HS-5 (cell line): ENCODE measurements at regions not wholly inside any gene's neighbourhood (a gene's known extent, or its start where the extent isn't known, plus 50 kb on each side); places are given as distances from the start of the nearest gene placed in this dataset.

Experiments used
- DNase-seq: peaks from one replicate; pipeline ENCODE4 v3.0.0-alpha.2; 2012; ENCODE audit warnings: low read depth

DNA sequence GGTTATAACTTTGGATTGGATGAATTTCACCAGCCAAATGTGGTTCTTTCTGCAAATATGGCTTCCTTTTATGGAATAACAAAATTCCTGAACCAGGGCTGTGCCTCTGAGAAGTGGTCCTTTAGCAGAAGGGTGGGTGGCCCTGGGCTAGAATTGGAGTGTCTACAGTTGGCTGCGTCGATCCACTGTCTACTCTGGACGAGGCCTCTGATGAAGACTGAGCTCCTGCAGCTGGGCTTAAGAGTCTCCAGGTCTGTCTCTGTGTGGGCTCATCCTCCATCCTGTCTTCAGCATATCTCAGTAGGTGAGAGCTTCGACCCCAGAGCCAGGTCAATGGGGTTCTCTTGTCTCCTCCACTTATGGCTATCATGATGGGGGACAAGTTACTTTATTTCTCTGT, 166.3 kb upstream of the PMEPA1 start:
- no peak for DNase-seq

DNA sequence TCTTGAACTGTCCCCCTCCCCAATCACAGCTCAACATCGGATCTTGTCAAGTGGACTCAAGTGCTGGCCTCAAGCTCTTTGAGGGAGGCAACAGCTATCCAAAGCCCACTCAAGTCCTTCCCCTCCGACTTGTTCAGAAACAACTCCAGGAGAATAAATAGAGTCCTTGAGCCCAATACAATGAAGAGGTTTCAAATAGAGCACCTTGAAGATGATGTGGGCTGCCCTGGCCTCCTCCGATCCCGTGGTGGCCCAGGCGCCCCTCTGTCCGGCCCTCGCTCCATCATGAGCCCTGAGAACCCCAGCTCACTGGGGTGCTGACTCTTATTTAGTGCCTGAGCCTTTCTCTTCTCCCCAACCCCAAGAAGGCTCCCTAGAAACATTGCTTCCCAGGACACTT, 164.3 kb upstream of the PMEPA1 start:
- no peak for DNase-seq

DNA sequence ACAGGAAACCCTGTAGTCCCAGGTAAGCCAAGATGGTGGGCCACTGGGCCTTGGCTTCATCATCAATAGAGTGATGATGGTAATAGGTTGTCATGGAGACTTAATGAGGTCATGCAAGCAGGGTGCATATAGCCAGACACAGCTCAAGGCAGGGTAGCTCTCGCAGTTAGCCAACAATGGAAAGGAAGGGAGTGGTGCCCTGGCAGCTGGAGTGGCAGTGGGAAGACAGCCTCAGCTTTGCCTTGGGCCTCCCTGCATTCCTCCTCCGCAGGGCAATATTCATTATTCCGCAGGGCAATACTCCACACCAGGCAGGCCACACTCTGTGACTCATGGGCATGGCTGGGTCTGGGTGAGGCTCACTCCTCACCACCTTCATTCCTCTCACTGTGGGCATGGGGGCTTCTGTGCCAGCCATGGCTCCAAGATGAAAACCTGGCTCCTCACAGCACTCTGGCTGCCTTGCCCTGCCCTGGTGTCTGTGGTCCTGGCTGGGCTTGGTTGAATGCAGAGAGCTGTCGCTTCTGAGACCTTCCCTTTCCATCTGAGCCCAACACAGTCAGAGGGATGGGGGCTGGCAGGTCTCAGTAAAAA, 163.1 kb upstream of the PMEPA1 start:
- no peak for DNase-seq

GRCh38 chr20:57871237-57871632, 161.4 kb upstream of the PMEPA1 start:
- no peak for DNase-seq

DNA sequence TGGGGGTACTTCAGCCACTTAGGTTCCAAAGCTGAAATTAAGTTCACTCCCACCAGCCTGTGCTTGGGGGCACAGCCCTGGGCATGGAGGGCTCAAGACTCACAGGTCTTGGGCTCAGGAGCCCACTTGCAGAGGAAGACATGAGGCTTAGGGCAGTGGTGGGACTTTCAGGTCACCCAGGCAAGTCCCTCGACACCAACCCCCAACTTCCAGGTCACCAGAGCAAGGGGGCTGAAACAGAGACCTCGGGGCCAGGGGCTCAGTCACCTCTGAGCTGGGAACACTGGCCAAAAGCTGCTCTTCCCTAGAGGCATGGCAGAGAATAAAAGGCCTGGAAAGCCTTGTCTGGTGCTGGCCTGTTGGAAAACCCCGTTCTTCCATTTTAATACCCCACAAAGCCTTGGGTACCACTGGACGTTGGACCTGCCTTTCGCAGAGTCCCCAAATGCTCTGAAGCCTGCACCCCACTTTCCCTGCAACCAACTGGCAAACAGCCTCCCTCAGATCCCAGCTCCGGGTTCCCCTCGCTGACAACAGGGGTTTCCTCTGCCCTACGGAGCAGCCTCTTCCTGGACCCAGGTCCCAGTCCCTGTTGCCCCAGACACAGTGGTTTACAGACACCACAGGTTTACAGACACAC, 160.9 kb upstream of the PMEPA1 start:
- no peak for DNase-seq

DNA sequence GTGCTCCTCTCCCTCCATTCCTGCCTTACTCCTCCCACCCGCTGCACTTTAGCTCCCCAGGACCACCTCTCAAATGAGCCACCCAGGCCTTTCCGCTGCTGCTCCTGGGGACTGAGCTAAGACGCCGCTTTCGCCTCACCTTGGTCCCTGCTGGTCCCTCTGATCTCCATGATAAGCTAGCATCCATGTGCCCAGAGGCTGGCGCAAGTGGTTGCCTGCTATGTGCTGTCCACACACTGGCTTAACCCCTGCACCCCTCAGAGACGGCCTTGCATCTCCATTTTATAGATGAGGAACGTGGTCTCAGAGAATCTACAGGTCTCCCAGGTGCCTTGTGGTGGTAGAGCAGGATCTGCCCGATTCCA, 160.1 kb upstream of the PMEPA1 start:
- DNase-seq: no peak

DNA sequence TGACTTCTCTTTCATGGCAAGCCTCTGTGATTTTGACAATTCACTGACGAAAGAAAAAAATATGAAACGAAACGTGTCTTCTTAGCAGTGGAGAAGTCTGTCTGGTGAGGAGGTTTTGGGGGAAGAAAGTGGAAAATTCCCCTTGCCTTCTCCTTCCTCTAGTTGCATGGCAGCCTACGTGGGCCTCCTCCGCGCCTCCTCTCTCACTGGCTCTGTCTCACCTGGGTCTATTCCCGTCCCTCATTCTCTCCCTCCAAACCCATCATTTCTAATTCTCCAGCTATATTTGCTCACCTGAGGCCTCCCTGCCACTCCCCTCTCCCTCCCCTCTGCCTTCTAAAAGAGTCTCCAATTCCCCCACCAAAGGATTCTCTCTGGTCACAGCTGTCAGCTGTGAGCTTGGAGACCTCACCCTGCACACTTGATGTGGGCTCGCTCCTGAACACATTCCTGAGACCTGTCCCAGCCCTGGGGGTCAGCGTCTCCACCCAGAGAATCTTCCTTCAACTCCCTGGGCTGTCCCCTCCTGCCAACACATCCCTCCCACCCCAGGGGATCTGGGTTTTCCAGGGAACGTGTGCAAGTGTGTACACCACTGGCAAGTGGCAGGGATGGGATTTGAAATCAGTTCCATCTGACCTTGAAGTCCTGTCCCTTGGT, 159.6 kb upstream of the PMEPA1 start:
- no peak for DNase-seq

DNA sequence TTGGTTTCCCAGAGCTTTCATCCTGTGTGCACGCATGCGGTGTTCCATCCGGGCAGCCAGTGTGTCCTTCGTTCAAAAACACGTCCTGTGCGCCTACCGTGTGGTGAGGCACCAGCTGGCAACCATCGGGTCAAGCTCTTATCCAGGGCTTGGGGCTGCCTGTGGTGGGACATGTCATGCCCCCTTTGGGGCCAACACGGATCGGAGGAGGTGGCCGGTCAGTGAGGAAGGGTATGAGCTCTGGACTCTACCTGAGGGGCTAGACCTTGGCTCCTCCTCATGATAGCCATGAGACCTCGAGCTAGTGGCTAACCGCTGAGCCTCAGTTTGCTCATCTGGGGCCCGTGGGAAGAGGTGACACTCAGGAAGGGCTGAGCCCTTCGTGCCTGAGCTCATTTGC, 158.5 kb upstream of the PMEPA1 start:
- no peak for DNase-seq

GRCh38 chr20:57867807-57868206, 158.0 kb upstream of the PMEPA1 start:
- DNase-seq: no peak

GRCh38 chr20:57867181-57867803, 157.5 kb upstream of the PMEPA1 start:
- DNase-seq: no peak

DNA sequence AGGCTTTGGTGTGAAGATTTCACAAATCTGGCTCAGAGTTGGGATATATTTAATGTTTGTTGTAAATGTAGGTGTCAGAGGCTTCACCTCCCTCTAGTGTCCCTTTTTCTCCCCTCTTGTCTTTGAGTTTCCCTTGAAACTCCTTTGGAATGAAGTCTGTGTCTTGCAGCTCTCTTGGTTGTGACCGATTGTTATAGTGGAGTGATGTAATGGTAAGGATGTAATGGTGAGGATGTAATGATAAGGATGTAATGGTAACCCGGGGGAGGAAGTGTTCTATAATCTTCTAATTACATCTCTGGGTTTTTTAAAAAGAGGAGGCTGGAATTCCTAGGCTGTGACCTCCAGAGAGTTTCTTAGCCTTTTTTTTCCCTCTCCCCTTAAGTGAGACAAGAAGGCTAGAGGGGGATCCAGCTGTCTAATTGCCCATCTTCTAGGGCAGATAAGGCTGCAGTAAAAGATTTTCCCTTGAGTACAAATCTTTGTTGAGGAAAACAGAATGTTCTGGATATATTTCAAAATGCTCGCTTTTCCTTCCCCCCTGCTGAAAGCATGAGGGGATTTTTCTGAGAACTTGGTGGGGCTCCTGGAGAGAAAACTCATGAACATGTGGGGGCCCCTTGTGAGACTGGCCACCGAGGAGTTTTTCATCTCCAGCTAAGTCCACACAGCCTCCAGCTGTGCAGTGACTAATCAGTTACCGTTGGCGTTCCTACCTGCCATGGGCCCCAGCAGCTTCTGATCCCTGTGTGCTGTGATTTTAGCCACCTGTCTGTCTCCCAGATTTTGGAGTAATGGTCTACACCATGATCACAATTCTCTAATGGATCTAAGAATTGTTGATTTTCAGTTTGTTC, 156.7 kb upstream of the PMEPA1 start:
- DNase-seq: no peak

DNA sequence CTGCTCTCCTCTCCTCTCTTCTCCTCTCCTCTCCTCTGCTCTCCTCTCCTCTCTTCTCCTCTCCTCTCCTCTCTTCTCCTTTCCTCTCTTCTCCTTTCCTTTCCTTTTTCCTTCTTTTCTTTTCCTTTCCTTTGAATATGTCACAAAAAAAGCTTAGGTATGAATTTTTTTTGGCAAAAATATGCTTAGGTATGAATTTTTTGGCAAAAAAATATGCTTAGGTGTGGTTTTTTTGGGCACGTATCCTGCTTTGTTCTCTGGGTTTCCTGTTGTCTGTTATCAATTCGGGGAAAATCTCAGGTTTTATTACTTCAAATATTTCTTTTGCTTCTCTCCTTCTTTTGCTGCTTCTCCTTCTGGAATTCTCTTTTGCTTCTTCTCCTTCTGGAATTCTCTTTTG, 155.5 kb upstream of the PMEPA1 start:
- DNase-seq: no peak

- DNase-seq: no peak
Observed at GRCh38 chr20:57860576-57860975, 150.8 kb upstream of the PMEPA1 start.

DNA sequence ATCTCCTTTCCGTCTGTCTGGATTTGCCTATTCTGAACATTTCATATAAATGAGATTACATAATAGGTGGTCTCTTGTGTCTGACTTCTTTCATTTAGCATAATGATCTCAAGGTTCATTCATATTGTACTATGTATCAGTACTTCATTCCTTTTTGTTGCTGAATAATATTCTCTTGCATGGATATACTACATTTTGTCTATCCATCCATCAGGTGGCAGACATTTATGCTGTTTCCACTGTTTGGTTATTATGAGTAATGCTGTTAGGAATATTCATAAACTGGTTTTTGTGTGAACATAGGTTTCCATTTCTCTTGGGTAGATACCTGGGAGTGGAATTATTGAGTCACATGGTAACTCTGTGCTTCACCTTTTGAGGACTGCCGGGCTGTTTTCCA, 148.2 kb upstream of the PMEPA1 start:
- DNase-seq: no peak

DNA sequence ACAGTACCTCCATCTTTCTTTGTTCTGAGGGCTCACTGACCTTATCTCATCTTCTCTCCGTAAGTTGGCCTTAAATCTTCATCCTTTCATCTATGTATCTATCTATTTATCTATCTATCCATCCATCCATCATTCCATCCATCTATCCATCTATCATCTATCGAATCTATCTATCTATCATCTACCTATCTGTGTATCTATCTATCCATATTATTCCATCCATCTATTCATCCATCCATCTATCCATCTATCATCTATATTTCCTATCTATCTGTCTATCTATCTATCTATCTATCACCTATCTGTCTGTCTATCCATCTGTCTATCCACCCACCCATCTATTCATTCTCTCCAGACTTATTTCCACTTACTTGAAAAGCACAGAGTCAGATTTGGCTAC, 147.3 kb upstream of the PMEPA1 start:
- DNase-seq: no peak

- no peak for DNase-seq
Observed at GRCh38 chr20:57856658-57857057, 146.8 kb upstream of the PMEPA1 start.

DNA sequence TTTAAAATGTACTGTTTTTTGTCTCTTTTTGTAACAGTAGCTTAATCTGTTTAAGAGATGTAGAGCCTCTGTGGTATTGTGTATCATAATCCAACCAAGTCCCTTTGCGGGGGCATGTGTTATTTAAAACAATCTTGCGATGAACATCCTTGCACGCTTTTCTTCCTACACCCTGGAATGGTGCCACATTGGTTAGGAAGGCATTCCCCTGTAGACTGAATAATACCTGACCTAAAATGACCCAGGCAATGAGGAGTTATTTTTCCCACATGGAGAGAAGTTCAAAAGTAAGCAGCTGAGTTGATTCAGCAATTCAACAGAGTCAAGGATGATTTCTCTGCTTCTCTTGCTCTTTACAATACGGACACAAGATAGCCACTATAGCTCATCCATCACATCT, 142.0 kb upstream of the PMEPA1 start:
- DNase-seq: no peak

GRCh38 chr20:57851025-57851682, 141.3 kb upstream of the PMEPA1 start:
- DNase-seq: no peak

DNA sequence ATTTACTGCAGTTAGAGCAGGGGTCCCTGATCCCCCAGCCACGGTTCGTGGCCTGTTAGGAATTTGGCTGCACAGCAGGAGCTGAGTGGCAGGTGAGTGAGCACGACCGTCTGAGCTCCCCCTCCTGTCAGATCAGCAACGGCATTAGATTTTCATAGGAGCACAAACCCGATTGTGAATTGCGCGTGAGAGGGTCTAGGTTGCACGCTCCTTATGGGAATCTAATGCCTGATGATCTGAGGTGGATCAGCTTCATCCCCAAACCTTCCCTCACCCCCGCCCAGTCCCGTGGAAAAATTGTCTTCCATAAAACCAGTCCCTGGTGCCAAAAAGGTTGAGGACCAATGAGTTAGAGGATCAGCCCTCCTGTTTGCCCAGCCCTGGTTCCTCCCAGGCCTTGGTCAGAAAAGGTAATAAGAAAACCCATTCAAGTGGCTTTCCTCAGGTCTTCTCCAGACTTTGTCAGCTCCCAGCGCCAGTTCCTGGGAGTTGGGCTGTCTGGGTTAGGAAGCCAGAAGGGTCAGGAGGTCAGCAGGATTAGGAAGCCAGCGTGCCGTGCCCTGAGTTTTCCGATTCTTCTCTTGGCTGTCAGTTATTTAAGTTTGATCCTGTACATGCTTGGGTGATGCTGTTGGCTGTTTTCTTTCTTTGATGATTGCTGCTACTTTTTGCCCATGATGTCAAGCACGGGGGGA, 139.9 kb upstream of the PMEPA1 start:
- DNase-seq: no peak

DNA sequence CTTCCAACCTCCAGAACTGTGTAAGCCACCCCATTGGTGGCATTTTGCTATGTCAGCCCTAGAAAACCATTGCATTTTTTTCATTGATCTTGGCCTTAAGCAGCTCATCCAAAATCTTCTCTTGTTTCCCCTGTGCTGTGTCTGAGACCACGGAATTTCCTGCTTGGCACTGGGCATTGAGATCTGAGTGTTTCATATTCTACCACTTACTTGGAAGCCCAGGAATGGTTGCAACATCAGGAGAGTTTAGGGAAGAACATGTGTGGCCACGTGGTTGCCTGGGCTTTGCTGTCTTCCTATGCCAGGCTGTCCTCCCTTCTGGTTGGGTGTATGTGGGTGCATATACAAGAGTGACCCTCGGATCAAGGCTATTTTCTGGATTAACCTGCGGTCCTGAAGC, 139.3 kb upstream of the PMEPA1 start:
- DNase-seq: no peak

- no peak for DNase-seq
Observed at GRCh38 chr20:57848282-57848681, 138.5 kb upstream of the PMEPA1 start.
